WTC11 (cell line): ENCODE measurements at regions not wholly inside any gene's neighbourhood (a gene's known extent, or its start where the extent isn't known, plus 50 kb on each side); places are given as distances from the start of the nearest gene placed in this dataset.

ENCODE experiments used
- ATAC-seq: fragments of 200-7000 bp; cut with Tn5 transposase; 2 replicates; pipeline ENCODE4 v1.10.0; 2021; ENCODE audit warnings: mild to moderate bottlenecking, moderate library complexity
- CTCF ChIA-PET: fragments of 300-600 bp; sonication (Branson Sonifier 250); formaldehyde crosslinking; loops from one replicate; lab custom pipeline; 2021; ENCODE audit warnings: antibody characterized with exemption; lab: Charles Lee
- POLR2A ChIA-PET: fragments of 350-600 bp; sonication (Branson Sonifier 250); formaldehyde crosslinking; loops from one replicate; lab custom pipeline; 2021; ENCODE audit warnings: antibody characterized with exemption; lab: Charles Lee
- DNase-seq: peaks from one replicate; pipeline ENCODE4 v3.0.0; 2021; ENCODE audit warnings: low spot score
- H3K27ac Mint-ChIP-seq: 2 replicates; pipeline ENCODE4 v1.8.0; 2021; ENCODE audit warnings: mixed read lengths
- H3K27me3 Mint-ChIP-seq: 2 replicates; pipeline ENCODE4 v1.8.0; 2021; ENCODE audit warnings: low read depth, mild to moderate bottlenecking, moderate library complexity, mixed read lengths
- H3K36me3 Mint-ChIP-seq: 2 replicates; pipeline ENCODE4 v1.8.0; 2021; ENCODE audit warnings: mixed read lengths
- H3K4me1 Mint-ChIP-seq: 2 replicates; pipeline ENCODE4 v1.8.0; 2022; ENCODE audit warnings: mixed read lengths
- H3K4me3 Mint-ChIP-seq: 2 replicates; pipeline ENCODE4 v1.8.0; 2021; ENCODE audit warnings: mild to moderate bottlenecking, moderate library complexity, mixed read lengths
- H3K9me3 Mint-ChIP-seq: 2 replicates; pipeline ENCODE4 v1.8.0; 2021; ENCODE audit warnings: mixed read lengths
- AR ChIP-seq: fragments of 250-450 bp; sonication (Bioruptor Pico); IDR thresholded peaks from 2 replicates; pipeline ENCODE4 v1.9.0; 2021; ENCODE audit warnings: mild to moderate bottlenecking
- ATF1 ChIP-seq: sonication (generic); formaldehyde crosslinking; IDR thresholded peaks from 2 replicates; pipeline ENCODE4 v1.8.1; 2023; ENCODE audit warnings: mild to moderate bottlenecking, moderate library complexity, missing genetic modification reagents
- CBFB ChIP-seq: sonication (generic); formaldehyde crosslinking; IDR thresholded peaks from 2 replicates; pipeline ENCODE4 v1.8.1; 2022; ENCODE audit warnings: mild to moderate bottlenecking, low read depth, missing genetic modification reagents
- CREB1 ChIP-seq: sonication (generic); formaldehyde crosslinking; IDR thresholded peaks from 2 replicates; pipeline ENCODE4 v1.8.0; 2023; ENCODE audit warnings: mild to moderate bottlenecking, missing genetic modification reagents
- CREM ChIP-seq: sonication (generic); formaldehyde crosslinking; IDR thresholded peaks from 2 replicates; pipeline ENCODE4 v1.8.1; 2022; ENCODE audit warnings: mild to moderate bottlenecking, missing genetic modification reagents, moderate library complexity
- ERG ChIP-seq: fragments of 250-450 bp; sonication (Bioruptor Pico); IDR thresholded peaks from 2 replicates; pipeline ENCODE4 v1.8.0; 2021; ENCODE audit warnings: mild to moderate bottlenecking
- GABPB1 ChIP-seq: sonication (generic); formaldehyde crosslinking; IDR thresholded peaks from 2 replicates; pipeline ENCODE4 v1.8.1; 2023; ENCODE audit warnings: mild to moderate bottlenecking, missing genetic modification reagents
- IRF1 ChIP-seq: sonication (generic); formaldehyde crosslinking; IDR thresholded peaks from 2 replicates; pipeline ENCODE4 v1.8.0; 2023; ENCODE audit warnings: missing genetic modification reagents
- IRF2 ChIP-seq: sonication (generic); formaldehyde crosslinking; IDR thresholded peaks from 2 replicates; pipeline ENCODE4 v1.8.0; 2022; ENCODE audit warnings: low read depth, missing genetic modification reagents, borderline replicate concordance
- MLX ChIP-seq: sonication (generic); formaldehyde crosslinking; IDR thresholded peaks from 2 replicates; pipeline ENCODE4 v1.8.1; 2023; ENCODE audit warnings: mild to moderate bottlenecking, missing genetic modification reagents, moderate library complexity
- MYBL2 ChIP-seq: sonication (generic); formaldehyde crosslinking; IDR thresholded peaks from 2 replicates; pipeline ENCODE4 v1.8.1; 2023; ENCODE audit warnings: mild to moderate bottlenecking, moderate library complexity, missing genetic modification reagents
- NR1H2 ChIP-seq: sonication (generic); formaldehyde crosslinking; IDR thresholded peaks from 2 replicates; pipeline ENCODE4 v1.9.0; 2021; ENCODE audit warnings: mild to moderate bottlenecking, moderate library complexity, missing genetic modification reagents
- PRDM15 ChIP-seq: sonication (generic); formaldehyde crosslinking; IDR thresholded peaks from 2 replicates; pipeline ENCODE4 v1.8.0; 2022; ENCODE audit warnings: missing genetic modification reagents
- PRRX2 ChIP-seq: fragments of 250-450 bp; sonication (Bioruptor Pico); IDR thresholded peaks from 2 replicates; pipeline ENCODE4 v1.8.0; 2021; ENCODE audit warnings: mild to moderate bottlenecking
- USF1 ChIP-seq: sonication (generic); formaldehyde crosslinking; IDR thresholded peaks from 2 replicates; pipeline ENCODE4 v1.8.0; 2022; ENCODE audit warnings: mild to moderate bottlenecking, missing genetic modification reagents
- USF2 ChIP-seq: sonication (generic); formaldehyde crosslinking; IDR thresholded peaks from 2 replicates; pipeline ENCODE4 v1.8.1; 2023; ENCODE audit warnings: mild to moderate bottlenecking, missing genetic modification reagents, moderate library complexity
- ZMAT4 ChIP-seq: fragments of 250-450 bp; sonication (Bioruptor Pico); IDR thresholded peaks from 2 replicates; pipeline ENCODE4 v1.9.0; 2021; ENCODE audit warnings: mild to moderate bottlenecking
- ZNF396 ChIP-seq: fragments of 250-450 bp; sonication (Bioruptor Pico); IDR thresholded peaks from 2 replicates; pipeline ENCODE4 v1.8.0; 2021; ENCODE audit warnings: mild to moderate bottlenecking, moderate library complexity, borderline replicate concordance
- ZNF425 ChIP-seq: fragments of 250-450 bp; sonication (Bioruptor Pico); conservative IDR thresholded peaks from 2 replicates; pipeline ENCODE4 v1.9.0; 2021; ENCODE audit warnings: mild to moderate bottlenecking

- TF ChIP-seq IRF2 (CRISPR knock-in tag) (no peak), PRRX2 (CRISPR knock-in tag) (no peak), CBFB (CRISPR knock-in tag) (no peak), MLX (CRISPR knock-in tag) (no peak), USF2 (CRISPR knock-in tag) (no peak), ERG (CRISPR knock-in tag) (no peak), MYBL2 (no peak), PRDM15 (CRISPR knock-in tag) (no peak), AR (CRISPR knock-in tag) (no peak), ATF1 (CRISPR knock-in tag) (no peak), CREB1 (no peak), ZNF425 (no peak)
- POLR2A ChIA-PET: no interaction called here
- H3K4me3 Mint-ChIP-seq: no peak overlapping the region
- H3K9me3 Mint-ChIP-seq: peaks cover 57% of the 10 kb centered on the region
- H3K27me3 Mint-ChIP-seq: no peaks in the 10 kb centered on the region; the same call in 1 of the 2 replicates
- DNase-seq (no peak), ATAC-seq (no peak)
- H3K27ac Mint-ChIP-seq: no peak overlapping the region
- CTCF ChIA-PET: no interaction called here
- H3K36me3 Mint-ChIP-seq: peaks cover 43% of the 10 kb centered on the region
- peaks cover 6% of the 10 kb centered on the region; the same call in 1 of the 2 replicates for H3K4me1 Mint-ChIP-seq
Measured at GRCh38 chr5:56625541-56625940, 189.8 kb upstream of the MAP3K1 start.

GRCh38 chr5:56624751-56625150, 190.6 kb upstream of the MAP3K1 start:
- POLR2A ChIA-PET: no interaction called here
- peaks cover 53% of the 10 kb centered on the region for H3K9me3 Mint-ChIP-seq
- no peaks in the 10 kb centered on the region; the same call in 1 of the 2 replicates for H3K27me3 Mint-ChIP-seq
- no peak for DNase-seq
- H3K4me3 Mint-ChIP-seq: no peak overlapping the region
- no peak overlapping the region for H3K27ac Mint-ChIP-seq
- H3K36me3 Mint-ChIP-seq: peaks cover 35% of the 10 kb centered on the region
- H3K4me1 Mint-ChIP-seq: peaks cover 6% of the 10 kb centered on the region; the same call in 1 of the 2 replicates
- ATAC-seq: no peak
- CTCF ChIA-PET: no interaction called here
- TF ChIP-seq NR1H2 (CRISPR knock-in tag) (no peak), USF1 (CRISPR knock-in tag) (no peak), GABPB1 (CRISPR knock-in tag) (no peak), ZMAT4 (CRISPR knock-in tag) (no peak), CREM (CRISPR knock-in tag) (no peak), ZNF396 (CRISPR knock-in tag) (no peak), IRF1 (no peak)
